ENCODE measurements at regions not wholly inside any gene's neighbourhood (a gene's known extent, or its start where the extent isn't known, plus 50 kb on each side); places are given as distances from the start of the nearest gene placed in this dataset.

- no peak for DNase-seq
Measured at GRCh38 chr18:71865888-71866287, 678.3 kb downstream of the CBLN2 start.

GRCh38 chr18:71850602-71851001 lies 693.5 kb downstream of the CBLN2 start:
- no peak for DNase-seq

GRCh38 chr18:71849407-71849806 lies 694.7 kb downstream of the CBLN2 start:
- DNase-seq = no peak

GRCh38 chr18:71846716-71847115 lies 697.4 kb downstream of the CBLN2 start:
- DNase-seq = no peak

GRCh38 chr18:71844814-71845213 lies 699.3 kb downstream of the CBLN2 start:
- no peak for DNase-seq

GRCh38 chr18:71842666-71843065 lies 701.5 kb downstream of the CBLN2 start:
- no peak for DNase-seq

GRCh38 chr18:71837547-71837946 lies 706.6 kb downstream of the CBLN2 start:
- DNase-seq = no peak

GRCh38 chr18:71832946-71833617 lies 711.1 kb downstream of the CBLN2 start:
- DNase-seq = no peak

- DNase-seq = no peak
Measured at GRCh38 chr18:71831039-71831438, 713.1 kb downstream of the CBLN2 start.

- no peak for DNase-seq
Measured at GRCh38 chr18:71827301-71827700, 716.8 kb downstream of the CBLN2 start.

- no peak for DNase-seq
Measured at GRCh38 chr18:71815305-71815704, 728.8 kb downstream of the CBLN2 start.

- no peak for DNase-seq
Measured at GRCh38 chr18:71809711-71810110, 734.4 kb downstream of the CBLN2 start.

GRCh38 chr18:71808616-71809015 lies 735.5 kb downstream of the CBLN2 start:
- no peak for DNase-seq

- no peak for DNase-seq
Measured at GRCh38 chr18:71807586-71807985, 736.6 kb downstream of the CBLN2 start.

- DNase-seq = no peak
Measured at GRCh38 chr18:71798986-71799673, 745.0 kb downstream of the CBLN2 start.

- DNase-seq = no peak
Measured at GRCh38 chr18:71797554-71797953, 746.6 kb downstream of the CBLN2 start.

- peak; percentile 2 for DNase-seq
Measured at GRCh38 chr18:71784777-71785176, 759.4 kb downstream of the CBLN2 start.

- no peak for DNase-seq
Measured at GRCh38 chr18:71760541-71760940, 783.6 kb downstream of the CBLN2 start.

GRCh38 chr18:71754246-71754645 lies 789.9 kb downstream of the CBLN2 start:
- no peak for DNase-seq

GRCh38 chr18:71743634-71744033 lies 800.5 kb downstream of the CBLN2 start:
- no peak for DNase-seq

- DNase-seq = no peak
Measured at GRCh38 chr18:71729611-71730010, 814.5 kb downstream of the CBLN2 start.

GRCh38 chr18:71727909-71728308 lies 816.2 kb downstream of the CBLN2 start:
- DNase-seq = no peak

GRCh38 chr18:71725256-71725655 lies 818.9 kb downstream of the CBLN2 start:
- DNase-seq = no peak

- no peak for DNase-seq
Measured at GRCh38 chr18:71707985-71708500, 836.1 kb downstream of the CBLN2 start.

- no peak for DNase-seq
Measured at GRCh38 chr18:71707400-71707799, 836.7 kb downstream of the CBLN2 start.

All from activated CD4-positive, alpha-beta T cell treated with anti-CD3 and anti-CD28 coated beads, Interleukin-10, Interleukin-2, amounts not matched to agents 100 ng/mL and 50 ng/mL, durations not matched to agents 16 hours and 8 hours (primary cell).